K562 (cell line): ENCODE measurements at regions not wholly inside any gene's neighbourhood (a gene's known extent, or its start where the extent isn't known, plus 50 kb on each side); places are given as distances from the start of the nearest gene placed in this dataset.

Experiments
- ATAC-seq: fragments of 200-7000 bp; cut with Tn5 transposase; 3 replicates; pipeline ENCODE4 v1.9.1; 2020; ENCODE audit warnings: moderate library complexity
- BruUV-seq: library from RNA; stranded (reverse); fragments of 400-500 nt; replicated peaks from 2 replicates; lab custom pipeline; 2021; lab: Mats Ljungman, UMichigan
- CTCF ChIA-PET: fragments of 300-600 bp; formaldehyde crosslinking; extraction: SDS; loops from one replicate; lab custom pipeline; 2021; ENCODE audit warnings: low intra/inter-chr PET ratio; lab: Yijun Ruan, JAX
- POLR2A ChIA-PET: fragments of 300-600, 350-650 bp; sonication (Branson Sonifier 250); formaldehyde crosslinking; extraction: SDS; loops from one replicate; lab custom pipeline; 2021; ENCODE audit warnings: antibody characterized with exemption, inconsistent platforms; lab: Yijun Ruan, JAX
- DNase-seq, 4 experiments: peaks; one replicate each; pipeline versions ENCODE4 v3.0.0 to v3.0.0-alpha.2; 2011 to 2018; ENCODE audit warnings: low spot score in 3 of 4, mixed read lengths in 3 of 4; ENCODE audit errors: extremely low read depth in 1 of 4
- FAIRE-seq: peaks from 2 replicates; lab custom pipeline; 2011; peaks lifted over from hg19 to GRCh38; lab: Jason Lieb, UNC
- H2AFZ ChIP-seq: 2 replicates; pipeline ENCODE4 v1.6.0; 2011; ENCODE audit warnings: low read depth, low read length, control low read depth, inconsistent platforms
- H3K27ac ChIP-seq: fragments of 200-600 bp; 3 replicates; pipeline ENCODE4 v1.8.0; 2011; ENCODE audit warnings: low read depth, mild to moderate bottlenecking, control low read depth, inconsistent platforms, low read length, moderate library complexity, mixed read lengths; ENCODE audit errors: extremely low read depth
- H3K27me3 ChIP-seq, 2 experiments: fragments of 300-600 bp in 1 of 2; 2 replicates in 1 of 2; 3 replicates in 1 of 2; pipeline versions ENCODE4 v1.6.0 to v1.8.0; 2011; ENCODE audit warnings: inconsistent platforms in 2 of 2, low read length in 2 of 2, mild to moderate bottlenecking in 1 of 2, mixed read lengths in 1 of 2, moderate library complexity in 1 of 2; ENCODE audit not compliant: control insufficient read depth in 2 of 2, insufficient read depth in 2 of 2
- H3K36me3 ChIP-seq: fragments of 300-600 bp; 3 replicates; pipeline ENCODE4 v1.8.0; 2011; ENCODE audit warnings: mild to moderate bottlenecking, low read length, inconsistent platforms; ENCODE audit not compliant: control insufficient read depth, insufficient read depth
- H3K4me1 ChIP-seq, 2 experiments: fragments of 200-600 bp in 1 of 2; replicated peaks in 1 of 2; 2 replicates in 1 of 2; 3 replicates in 1 of 2; pipeline versions ENCODE4 v1.5.1 to v1.8.0; 2011; ENCODE audit warnings: inconsistent platforms in 2 of 2, low read length in 2 of 2, mild to moderate bottlenecking in 1 of 2, mixed read lengths in 1 of 2, moderate library complexity in 1 of 2; ENCODE audit not compliant: control insufficient read depth in 2 of 2, insufficient read depth in 2 of 2
- H3K4me2 ChIP-seq: 2 replicates; pipeline ENCODE4 v1.6.1; 2011; ENCODE audit warnings: low read length, control low read depth, inconsistent platforms, mixed read lengths; ENCODE audit not compliant: insufficient read depth
- H3K4me3 ChIP-seq: fragments of 200-600 bp; sonication (generic), shearing (Covaris generic); 2 replicates; pipeline ENCODE4 v1.5.1; 2016; ENCODE audit warnings: control low read depth, inconsistent platforms
- H3K79me2 ChIP-seq: fragments of 200-600 bp; 3 replicates; pipeline ENCODE4 v1.8.0; 2011; ENCODE audit warnings: low read length, inconsistent platforms; ENCODE audit not compliant: control insufficient read depth, insufficient read depth
- H3K9ac ChIP-seq, 2 experiments: 2 replicates each; pipeline versions ENCODE4 v1.6.0 to v1.6.1; 2011; ENCODE audit warnings: low read depth in 2 of 2, low read length in 2 of 2, control low read depth in 1 of 2, inconsistent platforms in 1 of 2, mild to moderate bottlenecking in 1 of 2, mixed read lengths in 1 of 2; ENCODE audit not compliant: insufficient read depth in 1 of 2
- H3K9me1 ChIP-seq: one replicate; pipeline ENCODE4 v1.6.0; 2011; ENCODE audit warnings: inconsistent platforms, mild to moderate bottlenecking, low read length, moderate library complexity; ENCODE audit not compliant: control insufficient read depth, insufficient read depth
- H3K9me3 ChIP-seq: replicated peaks from 2 replicates; pipeline ENCODE4 v1.5.1; 2011; ENCODE audit warnings: low read depth, low read length, inconsistent platforms; ENCODE audit not compliant: control insufficient read depth, insufficient read depth
- H4K20me1 ChIP-seq: replicated peaks from 2 replicates; pipeline ENCODE4 v1.6.1; 2011; ENCODE audit warnings: low read length, inconsistent platforms, mixed read lengths; ENCODE audit not compliant: control insufficient read depth, insufficient read depth
- BMI1 ChIP-seq: fragments of 150-350 bp; IDR thresholded peaks from 2 replicates; pipeline ENCODE4 v1.6.1; 2014; ENCODE audit warnings: low read length
- HLTF ChIP-seq: fragments of 450-650 bp; IDR thresholded peaks from 2 replicates; pipeline ENCODE4 v1.6.1; 2016
- ZBTB17 ChIP-seq: fragments of 450-650 bp; formaldehyde crosslinking; IDR thresholded peaks from 2 replicates; pipeline ENCODE4 v1.4.0; 2020; ENCODE audit warnings: mild to moderate bottlenecking
- ZNF384 ChIP-seq: IDR thresholded peaks from 2 replicates; pipeline ENCODE4 v1.6.1; 2012; ENCODE audit warnings: low read depth, low read length, improper control_type of control experiment
- whole genome bisulfite sequencing: fragments of 100-300 bp; shearing (Covaris generic); methylation state at CpG from one replicate; pipeline ENCODE4 v1.1.6; 2016; ENCODE audit warnings: low coverage, mixed read lengths; ENCODE audit not compliant: insufficient coverage; ENCODE audit errors: missing lambda C conversion rate; 5-methylcytosine and 5-hydroxymethylcytosine counted together
- in situ Hi-C: fragments of 300-500 bp; cut with MboI; formaldehyde crosslinking; loops from 4 replicates; pipeline ENCODE4 v1.15.0; 2018; ENCODE audit warnings: inconsistent platforms, mixed read lengths
- intact Hi-C: fragments of 100-400 bp; cut with micrococcal nuclease; formaldehyde crosslinking; loops from 2 replicates; pipeline ENCODE4 v1.14.2; 2022
- TF ChIP-seq, protein P1 (sequence below): fragments of 200-800 bp; sonication (Bioruptor generic); IDR thresholded peaks from 2 replicates; pipeline ENCODE4 v1.6.1; 2017; ENCODE audit warnings: missing genetic modification characterization, missing compliant biosample characterization

- FAIRE-seq: no peak
- Histone ChIP-seq H3K9me3 (no peaks in the 10 kb centered on the region), H3K9me1 (no peaks in the 10 kb centered on the region), H3K27me3 (no peaks in the 10 kb centered on the region), H3K4me1 (no peaks in the 10 kb centered on the region), H3K79me2 (no peaks in the 10 kb centered on the region), H3K36me3 (no peaks in the 10 kb centered on the region; the same call in 2 of the 3 replicates), H3K4me2 (no peak overlapping the region), H3K9ac (no peak overlapping the region), H3K27ac (no peak overlapping the region), H3K4me3 (no peak overlapping the region), H4K20me1 (no peaks in the 10 kb centered on the region), H2AFZ (no peak overlapping the region)
- TF ChIP-seq ZBTB17 (no peak), BMI1 (no peak), ZNF384 (no peak), HLTF (no peak)
- TF ChIP-seq, protein P1, sequence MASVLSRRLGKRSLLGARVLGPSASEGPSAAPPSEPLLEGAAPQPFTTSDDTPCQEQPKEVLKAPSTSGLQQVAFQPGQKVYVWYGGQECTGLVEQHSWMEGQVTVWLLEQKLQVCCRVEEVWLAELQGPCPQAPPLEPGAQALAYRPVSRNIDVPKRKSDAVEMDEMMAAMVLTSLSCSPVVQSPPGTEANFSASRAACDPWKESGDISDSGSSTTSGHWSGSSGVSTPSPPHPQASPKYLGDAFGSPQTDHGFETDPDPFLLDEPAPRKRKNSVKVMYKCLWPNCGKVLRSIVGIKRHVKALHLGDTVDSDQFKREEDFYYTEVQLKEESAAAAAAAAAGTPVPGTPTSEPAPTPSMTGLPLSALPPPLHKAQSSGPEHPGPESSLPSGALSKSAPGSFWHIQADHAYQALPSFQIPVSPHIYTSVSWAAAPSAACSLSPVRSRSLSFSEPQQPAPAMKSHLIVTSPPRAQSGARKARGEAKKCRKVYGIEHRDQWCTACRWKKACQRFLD: no peak
- ChIA-PET CTCF (interaction anchor here (3.3 kb wide), 1 partner anchor 1189 kb away, joined by 24 read pairs; no protein-coding TSS in a partner anchor), POLR2A (no interaction called here)
- no peak for ATAC-seq
- in situ Hi-C loops: no loop called here
- no TSS peak for BruUV-seq
- intact Hi-C loops: loop anchor here (5.0 to 10.0 kb wide), 5 partner anchors 197 to 1272 kb away; no protein-coding TSS in a partner anchor
- 70% methylated on average over 5 of the region's 5 CpGs for WGBS
- no peak for DNase-seq
Measured at GRCh38 chr12:91380631-91381030, 198.0 kb upstream of the DCN start.
